SK-N-SH (cell line): ENCODE measurements at regions not wholly inside any gene's neighbourhood (a gene's known extent, or its start where the extent isn't known, plus 50 kb on each side); places are given as distances from the start of the nearest gene placed in this dataset.

ENCODE experiments used
- GATA2 ChIP-seq: sonication (generic); formaldehyde crosslinking; IDR thresholded peaks from 2 replicates; pipeline ENCODE4 v1.5.0; 2020; ENCODE audit warnings: mild to moderate bottlenecking, missing genetic modification reagents
- JUND ChIP-seq: IDR thresholded peaks from 2 replicates; pipeline ENCODE4 v1.4.0; 2012
- POLR2AphosphoS5 ChIP-seq: IDR thresholded peaks from 2 replicates; pipeline ENCODE4 v1.6.1; 2012; ENCODE audit warnings: low read depth, low read length
- RXRA ChIP-seq: IDR thresholded peaks from 2 replicates; pipeline ENCODE4 v1.4.0; 2012; ENCODE audit warnings: low read depth, mild to moderate bottlenecking, borderline replicate concordance
- TAF1 ChIP-seq: IDR thresholded peaks from 2 replicates; pipeline ENCODE4 v1.6.1; 2012; ENCODE audit warnings: low read depth, mild to moderate bottlenecking, low read length, moderate library complexity, borderline replicate concordance
- TEAD4 ChIP-seq: IDR thresholded peaks from 2 replicates; pipeline ENCODE4 v1.4.0; 2012; ENCODE audit warnings: mild to moderate bottlenecking, borderline replicate concordance; ENCODE audit not compliant: insufficient read depth
- YY1 ChIP-seq: IDR thresholded peaks from 2 replicates; pipeline ENCODE4 v1.4.0; 2012; ENCODE audit warnings: low read depth, mild to moderate bottlenecking
- TF ChIP-seq, protein P1 (sequence below): fragments of 200-600 bp; sonication (generic); IDR thresholded peaks from 2 replicates; pipeline ENCODE4 v1.6.1; 2017; ENCODE audit warnings: antibody characterized with exemption, mild to moderate bottlenecking, moderate library complexity

DNA sequence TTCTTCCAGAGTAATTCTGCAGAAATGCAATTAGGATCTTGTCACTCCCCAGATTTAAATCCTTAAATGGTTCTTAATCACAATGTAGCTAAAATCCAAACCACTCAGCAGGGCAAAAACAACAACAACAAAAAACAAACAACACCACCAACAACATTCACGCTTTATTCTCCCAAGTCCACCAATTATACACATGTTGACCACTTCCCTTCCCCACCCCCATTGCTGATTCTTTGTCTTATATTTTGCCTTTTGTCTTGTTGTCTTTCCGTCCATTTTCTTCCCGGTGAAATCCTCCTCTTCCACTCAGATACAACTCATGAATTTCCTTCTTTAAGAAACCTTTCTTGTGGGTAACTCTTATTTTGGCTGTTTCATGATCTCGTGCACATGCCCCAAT is 902.8 kb downstream of the EPHA4 start:
- TF ChIP-seq, protein P1, sequence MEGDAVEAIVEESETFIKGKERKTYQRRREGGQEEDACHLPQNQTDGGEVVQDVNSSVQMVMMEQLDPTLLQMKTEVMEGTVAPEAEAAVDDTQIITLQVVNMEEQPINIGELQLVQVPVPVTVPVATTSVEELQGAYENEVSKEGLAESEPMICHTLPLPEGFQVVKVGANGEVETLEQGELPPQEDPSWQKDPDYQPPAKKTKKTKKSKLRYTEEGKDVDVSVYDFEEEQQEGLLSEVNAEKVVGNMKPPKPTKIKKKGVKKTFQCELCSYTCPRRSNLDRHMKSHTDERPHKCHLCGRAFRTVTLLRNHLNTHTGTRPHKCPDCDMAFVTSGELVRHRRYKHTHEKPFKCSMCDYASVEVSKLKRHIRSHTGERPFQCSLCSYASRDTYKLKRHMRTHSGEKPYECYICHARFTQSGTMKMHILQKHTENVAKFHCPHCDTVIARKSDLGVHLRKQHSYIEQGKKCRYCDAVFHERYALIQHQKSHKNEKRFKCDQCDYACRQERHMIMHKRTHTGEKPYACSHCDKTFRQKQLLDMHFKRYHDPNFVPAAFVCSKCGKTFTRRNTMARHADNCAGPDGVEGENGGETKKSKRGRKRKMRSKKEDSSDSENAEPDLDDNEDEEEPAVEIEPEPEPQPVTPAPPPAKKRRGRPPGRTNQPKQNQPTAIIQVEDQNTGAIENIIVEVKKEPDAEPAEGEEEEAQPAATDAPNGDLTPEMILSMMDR, result no peak
- TF ChIP-seq RXRA (no peak), JUND (no peak), GATA2 (CRISPR knock-in tag) (no peak), TEAD4 (no peak), POLR2AphosphoS5 (no peak), TAF1 (no peak), YY1 (no peak)
